Subcutaneous abdominal adipose tissue (tissue), 5 donors: ENCODE measurements at regions not wholly inside any gene's neighbourhood (a gene's known extent, or its start where the extent isn't known, plus 50 kb on each side); places are given as distances from the start of the nearest gene placed in this dataset.
"Not testable (repeated sequence)": the region's sequence is repeated elsewhere in the genome, so short reads cannot be mapped to it uniquely, and the experiment has no call there.

Experiments used
- H3K27ac ChIP-seq: one replicate; pipeline ENCODE4 v1.7.0; 2013; ENCODE audit warnings: low read depth, mild to moderate bottlenecking, inconsistent platforms, low read length, moderate library complexity
- H3K27me3 ChIP-seq, 5 donors: one replicate each; pipeline ENCODE4 v1.7.0; 2013; ENCODE audit warnings: low read length in 5 of 5, inconsistent platforms in 1 of 5; ENCODE audit not compliant: control insufficient read depth in 5 of 5, insufficient read depth in 4 of 5
- H3K36me3 ChIP-seq, 5 donors: one replicate each; pipeline ENCODE4 v1.7.0; 2013; ENCODE audit warnings: low read length in 5 of 5; ENCODE audit not compliant: control insufficient read depth in 5 of 5, insufficient read depth in 5 of 5
- H3K4me1 ChIP-seq, 5 donors: one replicate each; pipeline ENCODE4 v1.7.0; 2013; ENCODE audit warnings: low read length in 5 of 5, mild to moderate bottlenecking in 3 of 5, moderate library complexity in 1 of 5; ENCODE audit not compliant: control insufficient read depth in 5 of 5, insufficient read depth in 5 of 5
- H3K4me3 ChIP-seq, 5 donors: one replicate each; pipeline ENCODE4 v1.7.0; 2013; ENCODE audit warnings: low read length in 5 of 5, low read depth in 1 of 5
- H3K9ac ChIP-seq, 5 donors: one replicate each; pipeline ENCODE4 v1.7.0; 2013; ENCODE audit warnings: low read length in 5 of 5, mild to moderate bottlenecking in 4 of 5, moderate library complexity in 3 of 5
- H3K9me3 ChIP-seq, 5 donors: one replicate each; pipeline ENCODE4 v1.7.0; 2013; ENCODE audit warnings: low read length in 5 of 5; ENCODE audit not compliant: control insufficient read depth in 5 of 5
- donor health status: healthy.
- donor health status: healthy.
- donor health status: healthy.
- donor health status: healthy.
- donor health status: healthy.

- Histone ChIP-seq H3K9ac (no peak overlapping the region), H3K36me3 (no peaks in the 10 kb centered on the region), H3K4me1 (no peaks in the 10 kb centered on the region), H3K4me3 (no peak overlapping the region), H3K27me3 (no peaks in the 10 kb centered on the region), H3K9me3 (no peaks in the 10 kb centered on the region), H3K27ac (no peak overlapping the region)
Observed at GRCh38 chr3:1456781-1457311, 364.0 kb downstream of the CNTN6 start.

GRCh38 chr3:1462371-1462770, 369.5 kb downstream of the CNTN6 start:
- Histone ChIP-seq H3K9me3 (no peaks in the 10 kb centered on the region), H3K27ac (no peak overlapping the region), H3K27me3 (no peaks in the 10 kb centered on the region), H3K9ac (no peak overlapping the region), H3K4me3 (no peak overlapping the region), H3K36me3 (no peaks in the 10 kb centered on the region), H3K4me1 (peaks cover 0 to 9% (median 0%) of the 10 kb centered on the region in 5 donors)

- H3K9ac ChIP-seq: no peak overlapping the region
- no peaks in the 10 kb centered on the region for H3K27me3 ChIP-seq
- no peaks in the 10 kb centered on the region for H3K36me3 ChIP-seq
- peaks cover 0 to 9% (median 0%) of the 10 kb centered on the region in 5 donors for H3K4me1 ChIP-seq
- H3K9me3 ChIP-seq: no peaks in the 10 kb centered on the region
- no peak overlapping the region for H3K4me3 ChIP-seq
- no peak overlapping the region for H3K27ac ChIP-seq
Observed at GRCh38 chr3:1462856-1463450, 370.1 kb downstream of the CNTN6 start.

GRCh38 chr3:1465091-1465490, 372.3 kb downstream of the CNTN6 start:
- not testable (repeated sequence) for H3K4me1 ChIP-seq, H3K27me3 ChIP-seq, H3K4me3 ChIP-seq, H3K9ac ChIP-seq, H3K9me3 ChIP-seq, H3K36me3 ChIP-seq, H3K27ac ChIP-seq

- no peak overlapping the region for H3K27ac ChIP-seq
- H3K27me3 ChIP-seq: no peaks in the 10 kb centered on the region
- H3K4me3 ChIP-seq: no peak overlapping the region
- no peak overlapping the region for H3K9ac ChIP-seq
- H3K4me1 ChIP-seq: peaks cover 0 to 3% (median 0%) of the 10 kb centered on the region in 5 donors
- no peaks in the 10 kb centered on the region for H3K9me3 ChIP-seq
- no peaks in the 10 kb centered on the region for H3K36me3 ChIP-seq
Observed at GRCh38 chr3:1468145-1468544, 375.3 kb downstream of the CNTN6 start.

GRCh38 chr3:1469248-1469647, 376.4 kb downstream of the CNTN6 start:
- H3K36me3 ChIP-seq: no peaks in the 10 kb centered on the region
- H3K27me3 ChIP-seq: no peaks in the 10 kb centered on the region
- H3K9me3 ChIP-seq: no peaks in the 10 kb centered on the region
- no peak overlapping the region for H3K4me3 ChIP-seq
- no peak overlapping the region for H3K9ac ChIP-seq
- H3K27ac ChIP-seq: no peak overlapping the region
- H3K4me1 ChIP-seq: no peaks in the 10 kb centered on the region

- H3K27me3 ChIP-seq: no peaks in the 10 kb centered on the region
- no peak overlapping the region for H3K9ac ChIP-seq
- no peak overlapping the region for H3K4me3 ChIP-seq
- H3K9me3 ChIP-seq: no peaks in the 10 kb centered on the region
- no peaks in the 10 kb centered on the region for H3K4me1 ChIP-seq
- H3K27ac ChIP-seq: no peak overlapping the region
- H3K36me3 ChIP-seq: no peaks in the 10 kb centered on the region
Observed at GRCh38 chr3:1469687-1470086, 376.9 kb downstream of the CNTN6 start.

GRCh38 chr3:1477669-1478068, 384.8 kb downstream of the CNTN6 start:
- no peaks in the 10 kb centered on the region for H3K36me3 ChIP-seq
- H3K4me1 ChIP-seq: no peaks in the 10 kb centered on the region
- H3K9me3 ChIP-seq: no peaks in the 10 kb centered on the region
- H3K9ac ChIP-seq: no peak overlapping the region
- H3K27ac ChIP-seq: no peak overlapping the region
- H3K4me3 ChIP-seq: no peak overlapping the region
- H3K27me3 ChIP-seq: no peaks in the 10 kb centered on the region

- peaks cover 0 to 7% (median 0%) of the 10 kb centered on the region in 5 donors for H3K4me1 ChIP-seq
- no peaks in the 10 kb centered on the region for H3K9me3 ChIP-seq
- no peak overlapping the region for H3K27ac ChIP-seq
- no peaks in the 10 kb centered on the region for H3K36me3 ChIP-seq
- no peaks in the 10 kb centered on the region for H3K27me3 ChIP-seq
- H3K4me3 ChIP-seq: no peak overlapping the region
- H3K9ac ChIP-seq: no peak overlapping the region
Observed at GRCh38 chr3:1495466-1495865, 402.6 kb downstream of the CNTN6 start.

- H3K9me3 ChIP-seq: no peaks in the 10 kb centered on the region
- peaks cover 0 to 7% (median 0%) of the 10 kb centered on the region in 5 donors for H3K4me1 ChIP-seq
- H3K27me3 ChIP-seq: no peaks in the 10 kb centered on the region
- no peak overlapping the region for H3K9ac ChIP-seq
- no peaks in the 10 kb centered on the region for H3K36me3 ChIP-seq
- H3K27ac ChIP-seq: no peak overlapping the region
- no peak overlapping the region for H3K4me3 ChIP-seq
Observed at GRCh38 chr3:1499694-1500093, 406.9 kb downstream of the CNTN6 start.
